ENCODE measurements at regions not wholly inside any gene's neighbourhood (a gene's known extent, or its start where the extent isn't known, plus 50 kb on each side); places are given as distances from the start of the nearest gene placed in this dataset.
"Not testable (repeated sequence)": the region's sequence is repeated elsewhere in the genome, so short reads cannot be mapped to it uniquely, and the experiment has no call there.

DNA sequence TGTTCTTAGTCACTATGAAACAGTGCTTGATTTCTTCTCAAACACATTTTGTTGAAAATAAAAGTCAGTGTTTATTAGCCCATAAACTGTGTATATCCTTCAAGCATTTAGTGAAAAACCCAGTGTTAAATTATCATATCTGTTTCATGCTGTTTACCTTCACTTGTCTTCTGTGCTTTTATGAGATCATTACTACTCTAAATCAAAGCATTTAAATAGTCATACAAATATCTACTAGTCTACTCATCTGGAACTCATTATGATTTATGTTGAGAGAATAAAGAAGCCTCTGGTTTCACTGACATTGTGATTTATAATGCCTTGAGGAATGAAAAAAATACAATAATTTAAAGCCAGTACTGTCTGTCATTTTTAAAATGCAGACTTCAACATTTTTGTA, 366.5 kb downstream of the SLCO4C1 start:
- no peak for DNase-seq

GRCh38 chr5:101917166-101917565, 378.9 kb downstream of the SLCO4C1 start:
- DNase-seq = no peak

DNA sequence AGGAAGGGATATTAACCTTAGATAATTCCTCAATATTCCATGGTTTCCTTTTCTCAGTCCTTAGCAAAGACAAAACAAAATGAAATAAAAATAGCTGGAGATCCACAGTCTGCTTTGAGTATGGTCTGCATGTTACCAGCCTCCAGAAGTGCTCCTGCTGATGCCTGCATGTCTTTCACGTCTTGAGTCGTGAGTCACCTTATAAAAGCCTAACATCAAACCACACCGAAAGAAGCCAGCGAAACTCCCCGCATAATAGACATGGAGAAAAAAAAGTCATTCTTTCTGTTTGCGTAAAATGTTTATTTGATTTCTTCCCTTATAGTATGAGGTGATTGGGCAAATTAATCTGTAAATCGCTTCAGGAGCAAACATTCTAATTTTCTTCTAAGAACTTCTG, 380.5 kb downstream of the SLCO4C1 start:
- no peak for DNase-seq

- no peak for DNase-seq
Measured at GRCh38 chr5:101904736-101905135, 391.3 kb downstream of the SLCO4C1 start.

GRCh38 chr5:101897914-101898313, 398.2 kb downstream of the SLCO4C1 start:
- no peak for DNase-seq

GRCh38 chr5:101894985-101895384, 401.1 kb downstream of the SLCO4C1 start:
- no peak for DNase-seq

DNA sequence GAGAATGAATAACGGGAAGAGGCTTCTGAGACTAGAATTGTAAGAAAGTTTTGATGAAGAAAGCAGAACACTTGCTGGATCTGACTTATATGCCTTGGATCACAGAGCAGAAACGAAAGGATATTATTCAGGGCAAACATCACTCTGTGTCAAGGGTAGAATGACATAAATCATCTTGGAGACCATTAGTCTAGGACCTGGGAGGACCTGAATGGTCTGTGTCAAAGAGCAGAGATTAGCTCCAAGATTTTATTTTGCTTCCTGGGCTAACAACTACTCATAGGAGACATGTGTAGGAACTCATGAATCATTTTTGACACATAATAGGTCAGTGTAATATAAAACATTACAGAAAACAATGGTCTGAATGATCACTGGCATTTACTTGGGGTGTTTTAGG, 417.9 kb downstream of the SLCO4C1 start:
- no peak for DNase-seq

GRCh38 chr5:101877451-101877850, 418.6 kb downstream of the SLCO4C1 start:
- no peak for DNase-seq

DNA sequence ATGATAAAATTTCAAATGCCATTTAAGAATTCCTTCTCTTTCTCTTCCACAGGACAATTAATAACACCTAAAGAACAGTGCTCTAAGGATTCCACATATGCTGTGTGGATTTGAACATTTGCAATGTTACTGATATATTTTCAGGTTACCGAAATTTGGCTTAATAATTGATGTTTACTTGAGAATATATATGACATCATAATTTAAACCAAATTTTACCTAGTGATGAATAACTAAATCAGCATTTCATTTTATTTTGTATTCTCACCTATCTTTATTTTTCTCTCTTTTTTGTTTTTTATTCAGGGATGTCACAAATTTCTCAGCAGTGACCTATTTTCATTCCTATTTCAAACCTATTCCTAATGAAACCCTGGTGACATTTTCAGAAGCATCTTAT, 429.6 kb downstream of the SLCO4C1 start:
- DNase-seq = no peak

- no peak for DNase-seq
Measured at GRCh38 chr5:101860563-101860962, 435.5 kb downstream of the SLCO4C1 start.

GRCh38 chr5:101860145-101860544, 435.9 kb downstream of the SLCO4C1 start:
- DNase-seq = no peak

DNA sequence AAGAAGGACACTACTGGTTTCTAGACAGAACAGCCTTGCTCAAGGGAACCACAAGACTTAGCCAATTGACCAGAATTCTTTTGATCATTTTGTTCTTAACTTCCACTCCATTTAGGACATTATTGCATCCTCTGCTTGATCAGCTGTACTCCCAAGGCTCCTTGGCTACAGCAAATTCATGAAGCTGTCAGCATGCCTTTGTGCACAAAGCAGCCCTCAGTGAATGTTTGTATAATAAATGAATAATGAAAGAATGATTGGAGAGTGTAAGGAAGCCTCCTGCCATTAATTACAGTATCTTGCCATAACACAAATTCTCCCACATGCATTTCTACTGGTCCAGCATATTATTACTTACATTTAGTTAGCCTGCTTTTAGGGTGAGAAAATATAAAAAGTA, 449.6 kb downstream of the SLCO4C1 start:
- no peak for DNase-seq

DNA sequence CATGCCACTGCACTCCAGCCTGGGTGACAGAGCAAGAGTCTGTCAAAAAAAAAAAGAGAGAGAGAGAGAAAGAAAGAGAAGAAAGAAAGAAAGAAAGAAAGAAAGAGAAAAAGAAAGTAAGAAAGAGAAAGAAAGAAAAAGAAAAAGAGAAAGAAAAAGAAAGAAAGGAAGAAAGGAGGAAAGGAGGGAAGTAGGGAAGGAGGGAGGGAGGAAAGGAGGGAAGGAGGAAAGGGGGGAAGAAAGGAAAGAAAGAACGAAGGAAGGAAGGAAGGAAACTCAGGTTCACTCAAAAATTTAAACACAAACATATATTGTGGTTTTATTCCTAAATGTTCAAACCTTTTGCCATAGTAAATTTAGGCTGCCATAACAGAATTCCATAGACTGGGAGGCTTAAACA, 453.0 kb downstream of the SLCO4C1 start:
- DNase-seq = no peak

DNA sequence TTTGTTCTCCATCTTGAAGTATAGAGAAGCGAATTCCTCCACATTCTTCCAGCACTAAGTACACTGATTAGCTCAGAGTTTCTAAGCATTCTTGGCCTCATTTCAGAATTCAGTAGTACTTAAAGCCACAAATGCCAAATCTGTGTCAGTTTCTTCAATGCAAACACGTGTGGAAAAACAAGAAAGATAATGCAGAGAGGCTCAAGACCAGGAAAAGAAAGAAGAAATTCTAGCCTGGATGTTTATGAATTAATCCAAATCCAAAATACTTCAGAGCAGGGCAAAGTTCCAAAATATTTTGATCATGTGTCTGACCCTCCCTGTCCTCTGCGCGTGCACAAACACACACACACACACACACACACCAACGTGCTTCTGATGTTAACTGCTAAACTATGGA, 457.6 kb downstream of the SLCO4C1 start:
- DNase-seq = no peak

GRCh38 chr5:101829255-101829654, 466.8 kb downstream of the SLCO4C1 start:
- no peak for DNase-seq

GRCh38 chr5:101811466-101811865, 484.6 kb downstream of the SLCO4C1 start:
- no peak for DNase-seq

DNA sequence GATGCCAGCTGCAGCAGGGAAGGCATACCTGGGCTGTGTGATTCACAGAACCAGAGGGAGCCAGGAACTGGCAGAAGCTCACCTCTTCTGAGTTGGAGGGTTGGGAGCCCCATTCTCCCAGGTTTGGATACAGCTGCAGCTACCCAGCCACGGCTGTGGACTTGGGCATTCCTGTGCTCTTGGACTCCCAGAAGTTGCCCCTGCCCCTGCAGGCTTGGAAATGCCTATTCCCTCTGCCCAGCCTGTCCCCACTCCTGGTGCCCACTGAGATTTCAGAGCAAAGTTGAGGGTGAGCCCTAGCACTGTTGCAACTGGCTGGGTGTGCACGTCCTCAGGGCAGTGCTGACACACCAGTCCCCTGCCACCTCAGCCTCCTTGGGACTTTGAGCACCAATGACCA, 489.7 kb downstream of the SLCO4C1 start:
- no peak for DNase-seq

DNA sequence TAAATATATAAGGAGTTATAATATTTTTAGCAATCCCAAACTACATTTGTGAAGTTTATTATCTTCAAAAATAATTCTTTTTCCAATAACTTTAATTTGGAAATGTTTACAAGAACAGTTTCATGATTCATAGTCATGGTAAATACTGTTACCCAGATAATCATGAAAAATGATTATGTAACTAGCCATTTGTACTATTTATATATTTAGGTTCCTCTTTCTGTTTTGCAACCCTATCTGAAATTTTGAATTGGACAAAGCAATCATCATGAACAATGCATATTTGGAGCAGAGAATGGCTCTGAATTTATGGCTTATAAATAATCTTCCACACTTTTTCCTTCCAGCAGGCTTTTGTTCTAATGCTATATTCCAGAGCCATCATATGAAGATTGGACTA, 499.7 kb downstream of the SLCO4C1 start:
- peak; percentile 83 for DNase-seq

GRCh38 chr5:101788797-101789196, 507.3 kb downstream of the SLCO4C1 start:
- no peak for DNase-seq

GRCh38 chr5:101785090-101785489, 511.0 kb downstream of the SLCO4C1 start:
- no peak for DNase-seq

GRCh38 chr5:101783241-101784013, 512.7 kb downstream of the SLCO4C1 start:
- DNase-seq = no peak

DNA sequence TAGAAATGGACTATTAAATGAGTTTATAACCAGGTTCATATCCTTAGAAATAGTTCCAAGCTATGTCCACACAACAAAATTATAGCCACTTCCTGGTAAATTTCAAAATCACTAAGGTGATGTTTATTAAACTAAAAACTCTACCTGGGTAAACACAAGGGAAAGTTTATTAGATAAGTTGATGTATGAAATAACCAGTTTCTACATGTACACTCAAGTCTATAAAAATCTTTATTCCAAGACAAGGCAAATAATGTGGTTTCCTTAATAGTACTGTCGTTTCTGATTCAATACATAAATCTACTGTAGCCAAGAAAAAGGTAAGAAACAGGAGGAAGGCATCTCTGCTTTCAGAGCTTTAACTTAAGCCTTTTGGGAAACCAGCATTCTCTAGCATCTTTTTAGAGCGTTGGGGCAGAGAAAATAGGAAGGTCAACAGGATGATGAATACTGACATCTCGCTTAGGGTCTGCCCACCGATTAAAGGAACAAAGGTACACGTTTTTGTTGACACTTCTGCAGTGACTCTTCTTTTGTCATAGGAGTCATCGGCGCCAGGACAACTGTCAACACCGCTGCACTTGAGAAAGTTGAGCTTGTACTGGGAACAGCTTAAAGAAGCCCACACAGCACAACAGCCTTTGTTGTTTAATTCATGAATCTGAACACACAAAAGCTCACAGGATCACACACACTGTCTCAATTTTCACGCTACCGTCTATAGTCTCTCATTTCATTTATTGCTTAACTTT, 513.6 kb downstream of the SLCO4C1 start:
- DNase-seq = no peak

GRCh38 chr5:101751105-101751504, 545.0 kb downstream of the SLCO4C1 start:
- no peak for DNase-seq

GRCh38 chr5:101743000-101743399, 553.1 kb downstream of the SLCO4C1 start:
- DNase-seq = not testable (repeated sequence)

GRCh38 chr5:101728933-101729332, 567.2 kb downstream of the SLCO4C1 start:
- no peak for DNase-seq
